Activated CD4-positive, alpha-beta memory T cell treated with anti-CD3 and anti-CD28 coated beads, Interleukin-2, amount 10 ng/mL, durations not matched to agents 7 days and 5 days (primary cell): ENCODE measurements at regions not wholly inside any gene's neighbourhood (a gene's known extent, or its start where the extent isn't known, plus 50 kb on each side); places are given as distances from the start of the nearest gene placed in this dataset.
"Not testable (repeated sequence)": the region's sequence is repeated elsewhere in the genome, so short reads cannot be mapped to it uniquely, and the experiment has no call there.

Experiments used
- CTCF ChIA-PET: fragments of 350-600 bp; sonication (Branson Sonifier 250); formaldehyde crosslinking; loops from one replicate; lab custom pipeline; 2021; ENCODE audit warnings: antibody characterized with exemption, inconsistent platforms; lab: Charles Lee
- POLR2A ChIA-PET: fragments of 350-600 bp; sonication (Branson Sonifier 250); formaldehyde crosslinking; loops from one replicate; lab custom pipeline; 2021; ENCODE audit warnings: antibody characterized with exemption; lab: Charles Lee
- DNase-seq: peaks from one replicate; pipeline ENCODE4 v3.0.0-alpha.2; 2020
- H3K27ac Mint-ChIP-seq: one replicate; pipeline ENCODE4 v1.8.0; 2021; ENCODE audit warnings: mild to moderate bottlenecking, mixed read lengths
- H3K27me3 Mint-ChIP-seq: one replicate; pipeline ENCODE4 v1.8.0; 2021; ENCODE audit warnings: mixed read lengths
- H3K36me3 Mint-ChIP-seq: one replicate; pipeline ENCODE4 v1.8.0; 2021; ENCODE audit warnings: low read depth, mixed read lengths
- H3K4me1 Mint-ChIP-seq: one replicate; pipeline ENCODE4 v1.8.0; 2021; ENCODE audit warnings: mixed read lengths
- H3K4me3 Mint-ChIP-seq: one replicate; pipeline ENCODE4 v1.8.0; 2021; ENCODE audit warnings: mild to moderate bottlenecking, mixed read lengths
- H3K9me3 Mint-ChIP-seq: one replicate; pipeline ENCODE4 v1.8.0; 2021; ENCODE audit warnings: mixed read lengths

- H3K36me3 Mint-ChIP-seq, result no peaks in the 10 kb centered on the region
- DNase-seq, result no peak
- H3K27me3 Mint-ChIP-seq, result peaks cover 5% of the 10 kb centered on the region
- CTCF ChIA-PET, result no interaction called here
- no peak overlapping the region for H3K27ac Mint-ChIP-seq
- no peaks in the 10 kb centered on the region for H3K9me3 Mint-ChIP-seq
- H3K4me1 Mint-ChIP-seq, result no peaks in the 10 kb centered on the region
- no peak overlapping the region for H3K4me3 Mint-ChIP-seq
- POLR2A ChIA-PET, result no interaction called here
These were observed 219.2 kb upstream of the NR5A2 start for GRCh38 chr1:199808110-199808870.

DNA sequence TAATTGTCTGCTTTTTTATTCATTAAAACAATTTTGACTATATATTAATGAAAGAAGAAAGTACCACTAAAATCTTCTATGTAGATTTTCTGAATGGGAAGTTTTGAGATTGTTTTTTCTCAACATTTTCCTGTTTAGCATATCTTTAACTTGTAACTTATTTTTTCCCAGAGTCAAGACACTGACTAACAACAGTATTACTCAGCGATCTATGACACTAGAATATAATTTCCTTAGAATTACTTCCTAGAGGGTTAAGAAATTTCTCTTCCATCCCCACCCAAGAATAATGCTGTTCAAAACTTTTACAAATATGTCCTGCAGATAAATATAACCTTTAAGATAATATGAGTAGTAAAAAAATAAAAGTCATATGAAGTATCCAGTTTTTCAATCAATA lies 218.2 kb upstream of the NR5A2 start:
- POLR2A ChIA-PET, result no interaction called here
- no peak overlapping the region for H3K4me3 Mint-ChIP-seq
- H3K4me1 Mint-ChIP-seq, result no peaks in the 10 kb centered on the region
- CTCF ChIA-PET, result no interaction called here
- H3K9me3 Mint-ChIP-seq, result no peaks in the 10 kb centered on the region
- no peaks in the 10 kb centered on the region for H3K36me3 Mint-ChIP-seq
- no peak overlapping the region for H3K27ac Mint-ChIP-seq
- peaks cover 5% of the 10 kb centered on the region for H3K27me3 Mint-ChIP-seq
- DNase-seq, result no peak

DNA sequence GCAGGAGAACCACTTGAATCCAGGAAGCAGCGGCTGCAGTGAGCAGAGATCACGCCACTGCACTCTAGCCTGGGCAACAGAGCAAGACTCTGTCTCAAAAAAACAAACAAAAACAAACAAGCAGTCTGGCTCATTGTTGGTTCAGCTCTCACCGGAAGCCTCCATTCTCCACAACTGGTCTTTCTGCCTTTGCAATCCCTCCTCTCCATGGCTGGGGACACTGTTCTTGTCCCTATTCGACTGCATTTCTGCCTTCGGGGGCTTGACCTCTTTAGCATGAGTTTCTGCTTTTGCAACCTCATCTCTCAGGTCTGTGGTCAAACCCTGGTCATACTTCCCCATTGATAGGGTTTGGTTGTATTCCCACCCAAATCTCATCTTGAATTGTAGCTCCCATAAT lies 216.3 kb upstream of the NR5A2 start:
- Mint-ChIP-seq H3K4me1 (no peaks in the 10 kb centered on the region), H3K27me3 (peaks cover 5% of the 10 kb centered on the region), H3K9me3 (no peaks in the 10 kb centered on the region), H3K27ac (no peak overlapping the region), H3K4me3 (no peak overlapping the region), H3K36me3 (no peaks in the 10 kb centered on the region)
- POLR2A ChIA-PET, result no interaction called here
- no peak for DNase-seq
- CTCF ChIA-PET, result no interaction called here

- DNase-seq, result no peak
- no peaks in the 10 kb centered on the region for H3K4me1 Mint-ChIP-seq
- CTCF ChIA-PET, result no interaction called here
- POLR2A ChIA-PET, result no interaction called here
- H3K36me3 Mint-ChIP-seq, result no peaks in the 10 kb centered on the region
- H3K9me3 Mint-ChIP-seq, result no peaks in the 10 kb centered on the region
- peaks cover 5% of the 10 kb centered on the region for H3K27me3 Mint-ChIP-seq
- H3K4me3 Mint-ChIP-seq, result no peak overlapping the region
- H3K27ac Mint-ChIP-seq, result no peak overlapping the region
These were observed 214.3 kb upstream of the NR5A2 start for GRCh38 chr1:199813198-199813597.

GRCh38 chr1:199815947-199816346 lies 211.6 kb upstream of the NR5A2 start:
- Mint-ChIP-seq H3K4me1 (no peaks in the 10 kb centered on the region), H3K36me3 (no peaks in the 10 kb centered on the region), H3K4me3 (no peak overlapping the region), H3K9me3 (no peaks in the 10 kb centered on the region), H3K27ac (no peak overlapping the region), H3K27me3 (peaks cover 3% of the 10 kb centered on the region)
- ChIA-PET POLR2A (no interaction called here), CTCF (no interaction called here)
- no peak for DNase-seq

DNA sequence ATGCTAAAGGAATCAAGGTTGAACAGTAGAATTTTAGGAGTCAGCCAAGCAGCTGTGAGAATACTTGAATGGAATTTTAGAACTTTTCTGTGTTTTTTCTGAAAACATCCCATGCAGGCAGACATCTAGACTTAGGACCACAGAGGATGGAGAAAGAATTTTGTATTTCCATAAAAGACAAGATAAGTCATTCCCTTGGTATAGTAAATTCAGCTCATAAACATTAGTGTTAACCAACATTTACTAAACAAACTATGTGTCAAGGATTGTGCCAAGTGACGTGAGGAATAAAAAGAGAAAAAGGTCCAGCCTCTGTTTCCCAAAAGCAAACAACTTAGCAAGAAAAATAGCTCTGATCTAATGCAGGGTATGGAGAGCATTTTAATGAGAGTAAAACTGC lies 210.2 kb upstream of the NR5A2 start:
- POLR2A ChIA-PET, result no interaction called here
- no peaks in the 10 kb centered on the region for H3K27me3 Mint-ChIP-seq
- no peaks in the 10 kb centered on the region for H3K36me3 Mint-ChIP-seq
- no peak for DNase-seq
- no peaks in the 10 kb centered on the region for H3K9me3 Mint-ChIP-seq
- no peaks in the 10 kb centered on the region for H3K4me1 Mint-ChIP-seq
- no peak overlapping the region for H3K27ac Mint-ChIP-seq
- CTCF ChIA-PET, result no interaction called here
- H3K4me3 Mint-ChIP-seq, result no peak overlapping the region

DNA sequence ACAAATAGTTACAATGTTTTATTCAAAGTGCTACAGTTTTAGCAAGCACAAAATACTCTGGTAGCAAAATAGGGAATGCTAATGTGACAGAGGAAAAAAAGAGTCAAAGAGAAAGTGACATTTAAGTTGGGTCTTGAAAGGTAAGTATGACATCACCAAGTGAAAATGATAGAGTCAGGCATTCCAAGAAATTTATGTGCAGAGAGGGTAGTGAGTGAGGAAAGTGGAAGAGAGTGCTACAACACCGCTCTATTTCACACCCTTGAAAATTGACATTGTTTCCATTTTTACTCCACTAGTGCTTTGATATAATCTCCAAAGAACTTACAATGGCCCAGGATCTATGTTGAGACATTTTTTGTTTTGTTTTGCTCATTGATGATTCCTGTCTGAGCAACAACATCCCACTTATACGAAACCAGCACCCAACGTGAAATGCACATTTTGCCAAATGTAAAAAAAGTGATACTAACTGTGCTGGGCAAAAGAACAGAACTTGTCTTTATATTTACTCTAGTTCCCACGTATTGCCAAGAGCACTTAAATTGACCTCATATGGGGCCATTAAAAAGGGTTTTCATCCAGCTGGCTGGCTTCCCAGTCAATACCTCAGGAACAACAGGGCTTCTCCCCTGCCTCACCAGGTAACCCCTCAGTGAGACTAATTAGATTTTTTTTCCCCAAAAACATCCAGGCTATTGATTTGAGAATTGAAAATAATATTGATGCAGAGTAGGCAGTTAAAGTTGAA lies 206.3 kb upstream of the NR5A2 start:
- DNase-seq, result no peak
- ChIA-PET POLR2A (no interaction called here), CTCF (no interaction called here)
- Mint-ChIP-seq H3K36me3 (no peaks in the 10 kb centered on the region), H3K4me3 (no peak overlapping the region), H3K9me3 (no peaks in the 10 kb centered on the region), H3K27me3 (peaks cover 3% of the 10 kb centered on the region), H3K4me1 (no peaks in the 10 kb centered on the region), H3K27ac (no peak overlapping the region)

DNA sequence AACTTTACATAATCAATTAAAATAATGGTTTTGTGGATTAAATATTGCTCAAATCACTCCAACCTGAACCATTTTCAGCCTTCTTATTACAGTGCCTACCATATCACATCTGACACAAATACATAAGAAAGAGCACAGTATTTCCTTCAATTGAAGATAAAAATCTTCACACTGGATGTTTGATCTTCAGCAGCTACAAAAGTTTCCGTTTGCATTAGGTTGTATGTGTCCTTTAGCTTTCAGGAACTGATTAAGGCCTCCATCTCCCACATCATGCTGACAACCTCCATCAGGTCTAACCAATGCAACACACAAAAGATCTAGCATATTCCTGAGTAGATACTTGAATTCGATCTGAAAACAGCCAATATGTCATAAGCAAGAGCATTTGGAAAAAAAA lies 195.1 kb upstream of the NR5A2 start:
- Mint-ChIP-seq H3K9me3 (no peaks in the 10 kb centered on the region), H3K36me3 (no peaks in the 10 kb centered on the region), H3K4me1 (no peaks in the 10 kb centered on the region), H3K4me3 (no peak overlapping the region), H3K27me3 (peaks cover 2% of the 10 kb centered on the region), H3K27ac (no peak overlapping the region)
- no peak for DNase-seq
- ChIA-PET POLR2A (no interaction called here), CTCF (no interaction called here)

- H3K36me3 Mint-ChIP-seq, result no peaks in the 10 kb centered on the region
- CTCF ChIA-PET, result no interaction called here
- no peak overlapping the region for H3K27ac Mint-ChIP-seq
- no peaks in the 10 kb centered on the region for H3K4me1 Mint-ChIP-seq
- no peak overlapping the region for H3K4me3 Mint-ChIP-seq
- H3K9me3 Mint-ChIP-seq, result no peaks in the 10 kb centered on the region
- DNase-seq, result no peak
- H3K27me3 Mint-ChIP-seq, result peaks cover 2% of the 10 kb centered on the region
- POLR2A ChIA-PET, result no interaction called here
These were observed 192.8 kb upstream of the NR5A2 start for GRCh38 chr1:199834711-199835110.

DNA sequence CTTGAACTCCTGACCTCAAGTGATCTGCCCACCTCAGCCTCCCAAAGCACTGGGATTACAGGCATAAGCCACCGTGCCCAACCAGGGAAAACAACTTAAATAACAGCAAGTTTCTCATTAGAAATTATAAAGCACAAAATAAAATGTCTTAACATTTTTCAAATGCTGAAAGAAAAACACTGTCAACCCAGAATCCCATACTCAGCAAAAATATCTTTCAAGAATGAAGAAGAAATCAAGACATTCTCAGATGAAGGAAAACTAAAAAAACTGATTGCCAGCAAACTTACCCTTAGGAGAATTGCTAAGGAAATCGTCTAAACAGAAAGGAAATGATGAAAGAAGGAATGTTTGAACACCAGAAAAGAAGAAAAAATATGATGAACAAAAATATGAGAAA lies 191.1 kb upstream of the NR5A2 start:
- peaks cover 2% of the 10 kb centered on the region for H3K27me3 Mint-ChIP-seq
- no peaks in the 10 kb centered on the region for H3K4me1 Mint-ChIP-seq
- H3K36me3 Mint-ChIP-seq, result no peaks in the 10 kb centered on the region
- DNase-seq, result no peak
- H3K27ac Mint-ChIP-seq, result no peak overlapping the region
- H3K4me3 Mint-ChIP-seq, result no peak overlapping the region
- POLR2A ChIA-PET, result no interaction called here
- CTCF ChIA-PET, result no interaction called here
- H3K9me3 Mint-ChIP-seq, result no peaks in the 10 kb centered on the region

DNA sequence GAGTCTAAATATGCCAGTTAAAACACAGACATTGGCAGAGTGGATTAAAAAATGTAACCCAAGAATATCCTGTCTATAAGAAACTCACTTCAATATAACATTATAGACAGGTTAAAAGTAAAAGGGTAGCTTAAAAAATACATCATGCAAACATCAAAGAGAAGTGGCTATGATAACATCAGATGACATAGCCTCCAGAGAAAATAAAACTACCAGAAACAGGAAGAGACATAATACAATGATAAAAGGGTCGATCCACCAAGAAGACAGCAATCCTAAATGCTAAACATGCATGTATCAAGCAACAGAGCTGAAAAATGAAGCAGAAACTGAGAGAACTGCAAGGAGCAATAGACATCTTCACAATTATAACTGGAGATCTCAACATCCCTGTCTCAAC lies 190.2 kb upstream of the NR5A2 start:
- ChIA-PET POLR2A (no interaction called here), CTCF (no interaction called here)
- no peaks in the 10 kb centered on the region for H3K4me1 Mint-ChIP-seq
- peaks cover 2% of the 10 kb centered on the region for H3K27me3 Mint-ChIP-seq
- H3K4me3 Mint-ChIP-seq, result no peak overlapping the region
- no peaks in the 10 kb centered on the region for H3K36me3 Mint-ChIP-seq
- no peaks in the 10 kb centered on the region for H3K9me3 Mint-ChIP-seq
- no peak overlapping the region for H3K27ac Mint-ChIP-seq
- DNase-seq, result no peak

GRCh38 chr1:199839608-199840007 lies 187.9 kb upstream of the NR5A2 start:
- H3K9me3 Mint-ChIP-seq, CTCF ChIA-PET, POLR2A ChIA-PET, H3K4me3 Mint-ChIP-seq, DNase-seq, H3K27me3 Mint-ChIP-seq, H3K36me3 Mint-ChIP-seq, H3K4me1 Mint-ChIP-seq, H3K27ac Mint-ChIP-seq: not testable (repeated sequence)

GRCh38 chr1:199843096-199843495 lies 184.4 kb upstream of the NR5A2 start:
- H3K27me3 Mint-ChIP-seq, H3K36me3 Mint-ChIP-seq, H3K4me1 Mint-ChIP-seq, DNase-seq, H3K27ac Mint-ChIP-seq, POLR2A ChIA-PET, H3K9me3 Mint-ChIP-seq, CTCF ChIA-PET, H3K4me3 Mint-ChIP-seq: not testable (repeated sequence)

- Mint-ChIP-seq H3K27me3 (no peaks in the 10 kb centered on the region), H3K4me3 (no peak overlapping the region), H3K27ac (no peak overlapping the region), H3K9me3 (no peaks in the 10 kb centered on the region), H3K4me1 (no peaks in the 10 kb centered on the region), H3K36me3 (no peaks in the 10 kb centered on the region)
- ChIA-PET POLR2A (no interaction called here), CTCF (no interaction called here)
- no peak for DNase-seq
These were observed 183.6 kb upstream of the NR5A2 start for GRCh38 chr1:199843861-199844260.
